Activated naive CD8-positive, alpha-beta T cell treated with anti-CD3 and anti-CD28 coated beads, Interleukin-2, amount 10 ng/mL, durations not matched to agents 7 days and 5 days (primary cell): ENCODE measurements at regions not wholly inside any gene's neighbourhood (a gene's known extent, or its start where the extent isn't known, plus 50 kb on each side); places are given as distances from the start of the nearest gene placed in this dataset.
"Not testable (repeated sequence)": the region's sequence is repeated elsewhere in the genome, so short reads cannot be mapped to it uniquely, and the experiment has no call there.

Experiments
- ATAC-seq: fragments of 150-1000 bp; cut with Tn5 transposase; one replicate; pipeline ENCODE4 v1.10.0; 2021; ENCODE audit warnings: low read depth, moderate library complexity
- POLR2A ChIA-PET: fragments of 350-600 bp; sonication (Branson Sonifier 250); formaldehyde crosslinking; loops from one replicate; lab custom pipeline; 2021; ENCODE audit warnings: antibody characterized with exemption; lab: Charles Lee
- DNase-seq: peaks from one replicate; pipeline ENCODE4 v3.0.0; 2021
- H3K27ac Mint-ChIP-seq: one replicate; pipeline ENCODE4 v1.8.0; 2022; ENCODE audit warnings: mild to moderate bottlenecking, mixed read lengths
- H3K27me3 Mint-ChIP-seq: one replicate; pipeline ENCODE4 v1.8.0; 2022; ENCODE audit warnings: mild to moderate bottlenecking, moderate library complexity, mixed read lengths
- H3K36me3 Mint-ChIP-seq: one replicate; pipeline ENCODE4 v1.8.0; 2021; ENCODE audit warnings: mild to moderate bottlenecking, mixed read lengths
- H3K4me1 Mint-ChIP-seq: one replicate; pipeline ENCODE4 v1.8.0; 2021; ENCODE audit warnings: mixed read lengths
- H3K4me3 Mint-ChIP-seq: one replicate; pipeline ENCODE4 v1.8.0; 2022; ENCODE audit warnings: mild to moderate bottlenecking, moderate library complexity, mixed read lengths
- H3K9me3 Mint-ChIP-seq: one replicate; pipeline ENCODE4 v1.8.0; 2021; ENCODE audit warnings: mixed read lengths

DNA sequence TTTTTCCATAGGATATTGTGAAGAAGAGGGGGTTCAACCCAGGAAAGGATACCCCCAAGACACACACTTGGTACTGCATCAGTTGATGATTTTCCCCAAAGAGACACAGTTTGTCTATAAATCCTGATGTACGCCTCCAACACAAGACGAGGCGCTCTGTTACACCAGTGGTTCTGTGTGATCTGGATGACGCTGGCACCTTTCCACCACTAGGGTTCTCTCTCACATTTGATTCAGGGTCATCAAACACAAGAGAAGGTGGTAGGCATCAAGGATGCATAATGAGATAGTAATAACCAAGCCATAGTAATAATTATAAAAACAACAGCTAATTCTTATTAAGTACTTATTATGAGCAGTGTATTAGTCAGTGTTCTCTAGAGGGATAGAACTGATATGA, 508.8 kb upstream of the ZP4 start:
- no peak overlapping the region for H3K27ac Mint-ChIP-seq
- no peak for DNase-seq
- POLR2A ChIA-PET = no interaction called here
- H3K4me1 Mint-ChIP-seq = no peaks in the 10 kb centered on the region
- H3K27me3 Mint-ChIP-seq = no peaks in the 10 kb centered on the region
- peaks cover 1% of the 10 kb centered on the region for H3K9me3 Mint-ChIP-seq
- H3K36me3 Mint-ChIP-seq = no peaks in the 10 kb centered on the region
- no peak overlapping the region for H3K4me3 Mint-ChIP-seq
- ATAC-seq = no peak

- H3K4me3 Mint-ChIP-seq = no peak overlapping the region
- H3K4me1 Mint-ChIP-seq = no peaks in the 10 kb centered on the region
- ATAC-seq (no peak), DNase-seq (no peak)
- H3K27ac Mint-ChIP-seq = no peak overlapping the region
- POLR2A ChIA-PET = no interaction called here
- no peaks in the 10 kb centered on the region for H3K36me3 Mint-ChIP-seq
- H3K27me3 Mint-ChIP-seq = no peaks in the 10 kb centered on the region
- H3K9me3 Mint-ChIP-seq = no peaks in the 10 kb centered on the region
Observed at GRCh38 chr1:238396140-238396539, 505.4 kb upstream of the ZP4 start.

DNA sequence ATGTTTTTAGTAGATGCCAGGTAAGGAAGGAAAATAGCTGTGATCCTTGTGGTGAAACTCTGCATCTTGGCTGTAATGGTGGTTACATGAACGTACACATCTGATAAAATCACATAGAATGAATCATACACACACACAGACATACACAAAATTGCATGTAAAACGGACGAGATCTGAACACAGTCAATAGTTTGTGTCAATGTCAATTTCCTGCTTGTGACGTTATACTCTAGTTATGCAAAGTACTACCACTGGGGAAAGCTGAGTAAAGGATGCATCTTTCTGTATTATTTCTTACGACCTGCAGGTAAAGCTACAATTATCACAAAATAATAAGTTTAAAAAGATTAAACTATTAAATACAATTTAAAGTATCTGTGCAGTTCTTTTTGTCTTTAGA, 493.7 kb upstream of the ZP4 start:
- Mint-ChIP-seq H3K27ac (no peak overlapping the region), H3K36me3 (no peaks in the 10 kb centered on the region), H3K9me3 (peaks cover 5% of the 10 kb centered on the region), H3K4me3 (no peak overlapping the region), H3K27me3 (no peaks in the 10 kb centered on the region), H3K4me1 (no peaks in the 10 kb centered on the region)
- ATAC-seq (no peak), DNase-seq (no peak)
- POLR2A ChIA-PET = no interaction called here

GRCh38 chr1:238380167-238380566, 489.4 kb upstream of the ZP4 start:
- Mint-ChIP-seq H3K4me3 (no peak overlapping the region), H3K4me1 (no peaks in the 10 kb centered on the region), H3K9me3 (peaks cover 13% of the 10 kb centered on the region), H3K27me3 (no peaks in the 10 kb centered on the region), H3K27ac (no peak overlapping the region), H3K36me3 (no peaks in the 10 kb centered on the region)
- POLR2A ChIA-PET = no interaction called here
- ATAC-seq (no peak), DNase-seq (no peak)

DNA sequence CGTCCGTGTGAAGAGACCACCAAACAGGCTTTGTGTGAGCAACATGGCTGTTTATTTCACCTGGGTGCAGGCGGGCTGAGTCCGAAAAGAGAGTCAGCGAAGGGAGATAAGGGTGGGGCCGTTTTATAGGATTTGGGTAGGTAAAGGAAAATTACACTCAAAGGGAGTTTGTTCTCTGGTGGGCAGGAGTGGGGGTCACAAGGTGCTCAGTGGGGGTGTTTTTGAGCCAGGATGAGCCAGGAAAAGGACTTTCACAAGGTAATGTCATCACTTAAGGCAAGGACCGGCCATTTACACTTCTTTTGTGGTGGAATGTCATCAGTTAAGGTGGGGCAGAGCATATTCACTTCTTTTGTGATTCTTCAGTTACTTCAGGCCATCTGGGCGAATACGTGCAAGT, 488.7 kb upstream of the ZP4 start:
- ATAC-seq, H3K36me3 Mint-ChIP-seq, H3K4me3 Mint-ChIP-seq, POLR2A ChIA-PET, DNase-seq, H3K4me1 Mint-ChIP-seq, H3K27ac Mint-ChIP-seq, H3K27me3 Mint-ChIP-seq: not testable (repeated sequence)
- peaks cover 13% of the 10 kb centered on the region for H3K9me3 Mint-ChIP-seq

DNA sequence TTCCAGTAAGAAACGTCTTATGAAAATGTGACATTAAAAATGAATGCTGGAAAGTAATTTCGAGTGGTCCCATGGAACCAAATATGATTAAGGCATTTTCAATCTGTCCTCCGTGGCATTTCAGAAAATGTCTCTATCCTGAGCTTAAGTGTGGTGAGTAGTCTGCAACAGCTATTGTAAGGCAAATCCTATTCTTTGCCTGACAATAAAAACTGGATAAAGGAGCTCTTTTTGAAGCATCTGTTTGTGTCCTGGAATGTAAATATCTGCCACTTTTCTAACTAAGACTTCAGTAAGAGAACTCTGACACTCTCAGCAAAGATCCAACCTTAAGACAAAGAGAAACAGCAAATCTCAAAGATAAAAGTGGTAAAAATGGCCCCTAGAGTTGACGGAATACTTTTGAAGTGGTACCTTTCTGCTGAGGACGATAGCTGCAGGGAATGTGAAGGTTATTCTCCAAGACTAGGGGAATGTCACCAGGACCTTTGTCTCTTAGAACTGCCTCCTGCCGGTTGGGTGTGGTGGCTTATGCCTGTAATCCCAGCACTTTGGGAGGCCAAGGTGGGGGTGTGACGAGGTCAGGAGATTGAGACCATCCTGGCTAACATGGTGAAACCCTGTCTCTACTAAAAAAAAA, 486.7 kb upstream of the ZP4 start:
- DNase-seq (no peak), ATAC-seq (no peak)
- POLR2A ChIA-PET = no interaction called here
- H3K36me3 Mint-ChIP-seq = no peaks in the 10 kb centered on the region
- H3K4me1 Mint-ChIP-seq = no peaks in the 10 kb centered on the region
- H3K4me3 Mint-ChIP-seq = no peak overlapping the region
- no peak overlapping the region for H3K27ac Mint-ChIP-seq
- no peaks in the 10 kb centered on the region for H3K27me3 Mint-ChIP-seq
- peaks cover 8% of the 10 kb centered on the region for H3K9me3 Mint-ChIP-seq

DNA sequence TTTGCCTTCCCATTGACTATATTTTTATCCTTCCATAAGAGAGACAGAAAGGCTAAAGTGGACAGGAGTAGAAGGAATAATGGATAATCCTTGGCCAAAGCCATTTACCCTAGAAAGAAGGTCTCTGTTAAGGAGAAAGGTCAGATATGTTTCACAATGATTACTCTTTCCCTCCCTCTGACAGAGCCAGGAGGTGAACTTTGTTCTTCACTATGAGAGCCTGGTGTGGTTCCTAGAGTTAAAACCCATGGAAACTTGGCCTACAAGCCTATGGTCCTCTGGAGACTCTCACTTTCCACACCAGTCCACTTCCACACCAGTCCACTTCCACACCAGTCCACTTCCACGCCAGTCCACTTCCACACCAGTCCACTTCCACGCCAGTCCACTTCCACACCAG, 479.9 kb upstream of the ZP4 start:
- DNase-seq = no peak
- Mint-ChIP-seq H3K4me3 (no peak overlapping the region), H3K27ac (no peak overlapping the region), H3K36me3 (no peaks in the 10 kb centered on the region), H3K27me3 (no peaks in the 10 kb centered on the region), H3K9me3 (peaks cover 3% of the 10 kb centered on the region), H3K4me1 (no peaks in the 10 kb centered on the region)
- no peak for ATAC-seq
- POLR2A ChIA-PET = no interaction called here

DNA sequence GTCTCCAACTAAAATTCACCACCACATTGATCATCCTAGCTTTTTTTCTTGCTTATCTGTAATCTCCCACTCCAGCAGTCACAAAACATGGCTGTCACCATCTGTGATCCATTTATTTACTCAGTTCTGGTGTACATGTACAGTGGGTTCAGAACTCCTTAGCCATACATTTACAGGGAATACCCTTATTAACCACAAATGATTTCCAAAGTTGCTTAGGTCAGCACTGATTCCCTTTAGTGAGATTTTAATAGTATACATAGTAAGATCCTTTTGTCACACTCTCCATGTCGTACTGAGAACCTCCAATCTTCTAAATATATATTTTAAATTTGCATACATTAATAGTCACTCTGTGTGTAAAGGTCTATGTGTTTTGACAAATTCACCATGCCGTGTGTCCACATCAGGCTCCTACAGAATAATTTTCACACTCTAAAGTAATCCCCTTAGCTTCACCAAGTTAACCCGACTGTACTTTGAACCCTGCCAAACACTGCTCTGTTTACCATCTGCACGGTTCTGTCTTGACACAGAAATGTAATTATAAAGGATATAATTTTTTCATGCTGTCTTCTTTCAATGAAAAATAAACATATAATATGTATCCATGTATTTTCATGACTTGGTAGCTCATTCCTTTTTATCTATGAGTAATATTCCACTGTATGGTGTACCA, 473.6 kb upstream of the ZP4 start:
- DNase-seq (no peak), ATAC-seq (no peak)
- Mint-ChIP-seq H3K36me3 (no peaks in the 10 kb centered on the region), H3K9me3 (peaks cover 5% of the 10 kb centered on the region), H3K27ac (no peak overlapping the region), H3K4me1 (no peaks in the 10 kb centered on the region), H3K4me3 (no peak overlapping the region), H3K27me3 (no peaks in the 10 kb centered on the region)
- POLR2A ChIA-PET = no interaction called here

GRCh38 chr1:238360474-238360873, 469.8 kb upstream of the ZP4 start:
- H3K27ac Mint-ChIP-seq = no peak overlapping the region
- no peak for DNase-seq
- no peak overlapping the region for H3K4me3 Mint-ChIP-seq
- H3K4me1 Mint-ChIP-seq = no peaks in the 10 kb centered on the region
- no peaks in the 10 kb centered on the region for H3K36me3 Mint-ChIP-seq
- peaks cover 7% of the 10 kb centered on the region for H3K9me3 Mint-ChIP-seq
- no peak for ATAC-seq
- POLR2A ChIA-PET = no interaction called here
- H3K27me3 Mint-ChIP-seq = no peaks in the 10 kb centered on the region

GRCh38 chr1:238350471-238350870, 459.7 kb upstream of the ZP4 start:
- POLR2A ChIA-PET = no interaction called here
- no peak overlapping the region for H3K27ac Mint-ChIP-seq
- H3K4me3 Mint-ChIP-seq = no peak overlapping the region
- ATAC-seq = no peak
- H3K9me3 Mint-ChIP-seq = peaks cover 2% of the 10 kb centered on the region
- no peaks in the 10 kb centered on the region for H3K4me1 Mint-ChIP-seq
- no peaks in the 10 kb centered on the region for H3K36me3 Mint-ChIP-seq
- H3K27me3 Mint-ChIP-seq = no peaks in the 10 kb centered on the region
- DNase-seq = no peak

DNA sequence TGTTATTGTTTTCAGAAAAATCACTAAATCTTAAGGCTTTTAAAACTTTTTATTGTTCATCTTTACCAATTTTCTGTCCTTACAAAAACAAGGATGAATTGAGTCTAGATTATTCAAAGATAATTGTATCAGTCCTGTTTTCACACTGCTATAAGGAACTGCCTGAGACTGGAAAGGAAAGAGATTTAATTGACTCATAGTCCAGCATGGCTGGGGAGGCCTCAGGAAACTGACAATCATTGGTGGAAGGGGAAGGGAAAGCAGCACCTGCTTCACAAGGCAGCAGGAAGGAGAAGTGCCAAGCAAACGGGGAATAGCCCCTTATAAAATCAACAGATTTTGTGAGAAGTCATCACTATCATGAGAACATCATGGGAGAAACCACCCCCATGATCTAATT, 455.6 kb upstream of the ZP4 start:
- Mint-ChIP-seq H3K36me3 (no peaks in the 10 kb centered on the region), H3K27me3 (no peaks in the 10 kb centered on the region), H3K9me3 (peaks cover 2% of the 10 kb centered on the region), H3K27ac (no peak overlapping the region), H3K4me1 (no peaks in the 10 kb centered on the region), H3K4me3 (no peak overlapping the region)
- ATAC-seq (no peak), DNase-seq (no peak)
- POLR2A ChIA-PET = no interaction called here

- POLR2A ChIA-PET = no interaction called here
- Mint-ChIP-seq H3K4me1 (no peaks in the 10 kb centered on the region), H3K27ac (no peak overlapping the region), H3K4me3 (no peak overlapping the region), H3K36me3 (no peaks in the 10 kb centered on the region), H3K9me3 (peaks cover 2% of the 10 kb centered on the region), H3K27me3 (no peaks in the 10 kb centered on the region)
- ATAC-seq (no peak), DNase-seq (no peak)
Observed at GRCh38 chr1:238345837-238346236, 455.1 kb upstream of the ZP4 start.

DNA sequence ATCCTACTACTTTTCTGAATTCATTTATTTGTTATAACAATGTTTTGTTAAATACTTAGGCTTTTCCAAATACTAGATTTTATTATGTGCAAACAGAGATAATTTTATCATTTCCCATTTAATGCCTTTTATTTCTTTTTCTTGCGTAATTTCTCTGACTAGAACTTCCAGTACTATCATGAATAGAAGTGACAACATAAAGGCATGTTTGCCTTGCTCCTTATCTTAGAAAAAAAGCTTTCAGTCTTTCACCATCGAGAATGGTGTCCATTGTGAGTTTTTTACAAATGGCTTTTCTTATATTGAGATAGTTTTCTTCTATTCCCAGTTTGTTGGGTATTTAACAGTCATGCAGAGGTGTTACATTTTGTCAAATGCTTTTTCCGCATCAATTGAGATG, 453.1 kb upstream of the ZP4 start:
- no peak overlapping the region for H3K27ac Mint-ChIP-seq
- H3K4me1 Mint-ChIP-seq = no peaks in the 10 kb centered on the region
- no peak overlapping the region for H3K4me3 Mint-ChIP-seq

DNA sequence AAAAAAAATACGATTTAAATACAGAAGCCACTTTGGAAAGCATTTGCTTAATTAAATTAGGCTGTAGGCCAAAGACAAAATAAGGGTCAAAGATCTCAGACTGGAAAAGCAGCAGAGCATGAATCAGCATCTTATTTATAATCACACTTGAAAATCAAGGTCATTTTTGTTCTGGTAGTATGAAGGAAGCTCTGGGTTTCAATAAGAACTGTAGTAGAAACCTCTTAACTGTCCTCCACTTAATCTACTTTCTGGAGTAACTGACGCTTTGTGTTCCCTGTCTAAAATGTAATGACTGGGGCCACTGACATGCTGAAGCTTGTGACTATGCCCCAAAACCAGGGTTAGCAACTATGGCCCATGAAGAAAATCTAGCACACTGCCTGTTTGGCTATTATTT, 450.7 kb upstream of the ZP4 start:
- ATAC-seq = no peak
- no peaks in the 10 kb centered on the region for H3K27me3 Mint-ChIP-seq
- DNase-seq = no peak
- H3K36me3 Mint-ChIP-seq = no peaks in the 10 kb centered on the region
- H3K4me3 Mint-ChIP-seq = no peak overlapping the region
- POLR2A ChIA-PET = no interaction called here
- no peak overlapping the region for H3K27ac Mint-ChIP-seq
- no peaks in the 10 kb centered on the region for H3K4me1 Mint-ChIP-seq
- H3K9me3 Mint-ChIP-seq = peaks cover 2% of the 10 kb centered on the region

More for the DNA sequence above, 453.1 kb upstream of the ZP4 start:
- ATAC-seq (no peak), DNase-seq (no peak)
- no peaks in the 10 kb centered on the region for H3K27me3 Mint-ChIP-seq
- H3K9me3 Mint-ChIP-seq = no peaks in the 10 kb centered on the region
- no peaks in the 10 kb centered on the region for H3K36me3 Mint-ChIP-seq
- POLR2A ChIA-PET = no interaction called here
